ENCODE measurements at regions not wholly inside any gene's neighbourhood (a gene's known extent, or its start where the extent isn't known, plus 50 kb on each side); places are given as distances from the start of the nearest gene placed in this dataset.

- TF ChIP-seq CTCF (IDR thresholded peaks at IDR 0.05) (no peak), POLR2AphosphoS5 (IDR thresholded peaks at IDR 0.05) (no peak), POLR2A (IDR thresholded peaks at IDR 0.05) (no peak), EP300 (IDR thresholded peaks at IDR 0.05) (no peak)
Observed at GRCh38 chr21:25029580-25029979, 577.7 kb downstream of the MRPL39 start.
